GM21390 (cell line): ENCODE measurements at regions not wholly inside any gene's neighbourhood (a gene's known extent, or its start where the extent isn't known, plus 50 kb on each side); places are given as distances from the start of the nearest gene placed in this dataset.
"Not testable (repeated sequence)": the region's sequence is repeated elsewhere in the genome, so short reads cannot be mapped to it uniquely, and the experiment has no call there.

Source experiments
- ATAC-seq: cut with Tn5 transposase; IDR thresholded peaks from one replicate; pipeline ENCODE4 v1.9.1; 2021; ENCODE audit not compliant: unreplicated experiment

DNA sequence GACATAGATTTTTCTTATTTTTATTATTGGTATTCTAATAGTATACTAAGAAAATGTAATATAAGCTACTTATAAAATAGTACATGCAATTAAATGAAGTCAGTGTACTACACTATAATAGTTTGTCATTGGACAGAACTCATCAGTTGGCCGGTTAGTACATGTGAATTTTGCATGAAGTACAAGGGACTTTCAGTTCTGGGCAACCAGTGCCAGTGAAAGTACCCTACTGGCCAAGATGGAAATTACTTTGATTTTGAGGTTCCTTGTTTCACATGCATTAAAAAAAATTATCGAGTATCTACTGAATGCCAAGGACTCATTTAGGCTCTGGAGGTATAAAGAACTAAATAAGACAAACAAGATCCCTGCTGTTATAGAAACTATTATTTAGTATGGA, 213.4 kb upstream of the ELL2 start:
- no peak for ATAC-seq

DNA sequence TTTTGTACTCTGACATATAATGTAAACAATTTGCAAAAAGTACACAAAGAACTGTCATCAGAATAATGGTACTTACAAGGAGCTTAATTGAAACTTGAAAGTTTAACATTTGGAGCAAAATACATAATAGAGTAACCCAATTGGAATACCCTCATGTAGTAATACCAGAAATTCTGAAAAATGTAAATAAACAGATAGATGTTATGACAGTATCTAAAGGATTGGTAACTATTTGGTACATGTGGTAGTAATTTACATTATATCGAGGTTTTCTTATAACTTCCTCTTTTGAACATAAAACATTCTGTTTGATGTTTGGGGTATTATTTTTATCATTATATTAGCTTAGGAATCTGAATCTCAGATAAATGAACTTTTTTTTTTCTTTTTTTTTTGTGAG, 211.7 kb upstream of the ELL2 start:
- ATAC-seq, result no peak

DNA sequence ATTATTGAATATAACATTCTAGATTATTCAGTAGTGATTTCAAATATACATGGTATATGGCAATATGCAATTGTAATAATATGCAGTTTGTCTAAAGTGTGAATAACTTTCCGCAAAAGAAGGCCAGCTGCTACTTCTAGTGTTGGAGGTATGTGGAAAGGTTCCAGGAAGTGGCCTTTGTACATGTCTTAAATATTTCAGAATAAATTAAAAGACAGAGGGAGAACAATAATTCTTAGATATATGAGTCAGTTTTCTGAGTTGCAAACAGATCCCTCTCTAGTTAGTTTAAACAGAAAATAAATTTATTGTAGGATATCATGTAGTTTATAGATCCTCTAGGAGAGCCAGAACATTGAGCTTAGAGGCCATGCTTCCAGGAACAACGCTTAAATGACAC, 210.8 kb upstream of the ELL2 start:
- no peak for ATAC-seq

DNA sequence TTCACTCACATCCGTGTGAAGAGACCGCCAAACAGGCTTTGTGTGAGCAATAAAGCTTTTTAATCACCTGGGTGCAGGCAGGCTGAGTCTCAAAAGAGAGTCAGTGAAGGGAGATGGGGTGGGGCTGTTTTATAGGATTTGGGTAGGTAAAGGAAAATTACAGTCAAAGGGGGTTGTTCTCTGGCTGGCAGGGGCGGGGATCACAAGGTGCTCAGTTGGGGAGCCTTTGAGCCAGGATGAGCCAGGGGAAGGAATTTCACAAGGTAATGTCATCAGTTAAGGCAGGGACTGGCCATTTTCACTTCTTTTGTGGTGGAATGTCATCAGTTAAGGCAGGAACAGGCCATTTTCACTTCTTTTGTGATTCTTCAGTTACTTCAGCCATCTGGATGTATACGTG, 210.3 kb upstream of the ELL2 start:
- not testable (repeated sequence) for ATAC-seq

DNA sequence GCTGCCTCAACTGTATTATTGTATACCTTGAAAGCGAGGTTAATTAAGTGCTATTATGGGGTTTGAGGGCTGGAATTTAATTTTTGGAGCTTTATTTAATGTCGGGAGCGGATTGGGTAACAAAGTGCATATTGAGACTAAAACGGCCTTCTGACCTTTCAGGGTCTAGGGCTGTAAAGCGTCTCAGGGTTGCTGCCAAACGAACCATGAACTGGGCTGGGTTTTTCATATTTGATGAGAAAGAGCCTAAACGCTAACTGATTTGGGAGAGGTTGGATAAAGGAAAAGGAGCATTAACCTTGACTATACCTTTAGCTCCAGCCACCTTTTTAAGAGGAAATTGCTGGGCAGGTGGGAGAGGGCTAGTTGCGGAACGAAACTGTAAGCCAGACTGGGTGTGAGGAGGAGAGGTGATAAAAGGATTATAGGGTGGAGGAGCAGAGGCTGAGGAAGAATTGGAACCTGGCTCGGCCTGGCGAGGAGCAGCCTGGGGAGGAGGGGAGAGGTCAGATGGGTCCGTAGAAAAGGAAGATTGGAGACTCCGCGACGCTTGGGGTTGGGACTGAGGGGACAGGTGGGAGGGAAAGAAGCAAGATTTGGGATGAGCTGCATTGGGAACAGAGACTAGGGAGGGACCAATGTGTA, 209.0 kb upstream of the ELL2 start:
- ATAC-seq, result not testable (repeated sequence)

DNA sequence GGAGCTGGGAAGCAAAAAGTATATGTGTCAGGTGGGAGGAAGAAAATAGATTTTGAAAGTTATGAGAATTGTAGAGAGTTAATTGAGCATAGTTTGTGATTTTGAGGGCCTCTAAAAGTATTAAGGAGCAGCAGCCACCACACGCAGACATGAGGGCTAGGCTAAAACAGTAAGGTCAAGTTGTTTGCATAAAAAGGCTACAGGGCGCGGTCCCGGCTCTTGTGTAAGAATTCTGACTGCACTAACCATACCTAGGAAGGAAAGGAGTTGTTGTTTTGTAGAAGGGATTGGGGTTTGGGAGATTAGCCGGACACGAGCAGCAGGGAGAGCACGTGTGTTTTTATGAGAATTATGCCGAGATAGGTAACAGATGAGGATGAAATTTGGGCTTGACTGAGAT, 207.2 kb upstream of the ELL2 start:
- not testable (repeated sequence) for ATAC-seq

DNA sequence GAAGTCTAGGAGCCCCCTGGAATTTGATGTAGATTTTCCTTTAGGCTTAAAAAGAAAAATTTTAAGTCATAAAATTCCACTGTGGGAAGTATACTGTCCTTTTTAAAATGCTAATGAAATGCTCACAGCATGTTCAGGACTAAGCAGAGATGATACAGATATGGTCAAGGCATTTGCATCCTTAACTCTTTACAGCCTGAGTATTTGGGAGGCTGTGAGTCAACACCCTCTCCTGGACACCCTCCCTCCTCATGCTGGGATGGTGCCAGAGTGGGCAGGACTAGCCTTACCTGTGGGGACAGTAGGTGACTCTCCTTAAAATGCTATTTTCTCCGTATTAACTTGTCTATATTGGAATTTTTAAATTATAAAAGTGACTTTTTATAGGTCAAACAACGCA, 197.4 kb upstream of the ELL2 start:
- no peak for ATAC-seq

DNA sequence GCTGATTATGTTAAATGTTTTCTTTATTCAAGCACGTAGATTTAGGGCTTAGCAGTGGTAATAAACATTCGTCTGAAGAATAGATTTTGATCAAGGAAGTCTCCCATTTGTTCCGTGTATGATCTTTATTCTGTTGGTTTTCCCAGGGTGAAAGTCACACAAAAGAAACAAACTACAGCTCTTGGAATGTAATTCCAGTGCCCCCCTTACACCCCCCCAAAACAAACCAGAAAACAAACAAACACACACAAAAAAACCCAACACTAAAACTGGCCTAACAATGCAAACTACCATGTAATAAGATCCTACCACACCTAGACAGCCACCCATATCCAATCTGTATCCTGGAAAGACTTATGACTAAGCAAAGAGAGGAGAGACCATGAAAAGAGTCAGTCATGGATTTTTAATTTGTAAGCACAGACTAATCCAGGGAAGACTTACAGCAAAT, 196.2 kb upstream of the ELL2 start:
- ATAC-seq, result no peak

DNA sequence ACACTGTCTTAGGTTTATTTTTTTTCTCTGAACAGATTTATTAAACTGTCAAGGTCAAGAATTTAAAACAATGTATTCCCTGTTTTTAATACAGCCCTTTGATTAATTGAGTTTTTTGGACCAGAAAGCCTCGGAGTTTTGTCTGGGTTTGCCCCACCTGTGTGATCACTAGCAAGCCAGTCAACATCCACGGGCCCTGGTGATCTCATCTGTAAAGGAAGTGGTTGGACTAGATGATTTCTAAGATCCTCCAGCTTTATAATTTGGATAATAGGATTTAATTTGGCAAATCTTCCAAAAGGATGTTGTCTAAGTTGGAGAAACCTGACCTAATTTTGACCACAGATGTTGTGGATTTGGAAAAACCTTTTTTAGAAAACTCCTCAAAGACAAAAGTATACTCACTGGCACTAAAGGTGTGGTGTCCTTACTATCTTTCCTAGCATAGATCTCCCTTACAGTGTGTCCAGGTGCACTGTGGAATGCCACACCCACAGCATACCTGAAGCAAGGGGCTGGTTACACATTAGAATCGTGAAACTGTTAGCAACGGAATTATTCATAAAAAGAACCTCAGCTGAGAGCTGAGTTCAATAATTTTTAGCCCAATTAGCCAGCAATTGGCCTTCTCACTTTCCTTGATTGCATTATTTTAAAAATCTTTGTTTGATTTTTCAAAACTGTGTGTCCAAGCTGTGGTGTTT, 195.6 kb upstream of the ELL2 start:
- no peak for ATAC-seq

DNA sequence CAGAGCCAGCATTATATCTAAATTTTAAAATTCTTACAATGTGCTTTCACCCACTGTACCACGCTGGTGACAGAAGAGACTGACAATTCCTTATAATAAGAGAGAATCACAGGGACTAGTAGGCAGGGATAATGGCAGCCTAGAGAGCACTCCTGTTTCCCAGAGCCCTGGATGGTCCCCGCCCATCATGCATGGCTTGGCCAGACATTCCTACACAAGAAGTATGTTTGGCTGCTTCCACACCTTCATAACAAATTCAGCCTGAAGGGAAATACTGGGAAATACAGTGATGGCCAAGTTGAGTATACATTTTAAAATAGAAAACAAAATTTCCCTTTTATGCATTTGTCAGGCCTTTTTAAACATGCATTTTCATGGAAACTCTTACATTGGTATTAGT, 193.5 kb upstream of the ELL2 start:
- ATAC-seq, result no peak

DNA sequence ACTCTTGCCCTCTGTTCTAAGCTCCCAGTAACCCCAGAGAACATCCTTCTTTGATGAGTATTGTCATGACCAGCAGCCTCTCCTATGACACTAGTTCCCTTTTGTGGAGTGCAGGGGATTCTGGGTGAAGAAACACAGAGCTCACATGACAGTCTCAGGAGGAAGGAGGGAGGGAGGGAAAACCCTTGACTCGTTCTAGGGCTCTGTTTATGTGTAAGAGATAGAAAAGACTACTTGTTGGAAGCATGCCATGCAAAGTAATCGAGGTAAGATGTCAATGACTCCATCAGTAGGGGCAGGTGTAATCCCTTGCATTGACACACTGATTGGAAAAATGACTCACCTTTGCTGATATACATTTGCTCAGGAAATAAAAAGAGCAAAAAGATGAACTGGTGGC, 190.2 kb upstream of the ELL2 start:
- no peak for ATAC-seq

DNA sequence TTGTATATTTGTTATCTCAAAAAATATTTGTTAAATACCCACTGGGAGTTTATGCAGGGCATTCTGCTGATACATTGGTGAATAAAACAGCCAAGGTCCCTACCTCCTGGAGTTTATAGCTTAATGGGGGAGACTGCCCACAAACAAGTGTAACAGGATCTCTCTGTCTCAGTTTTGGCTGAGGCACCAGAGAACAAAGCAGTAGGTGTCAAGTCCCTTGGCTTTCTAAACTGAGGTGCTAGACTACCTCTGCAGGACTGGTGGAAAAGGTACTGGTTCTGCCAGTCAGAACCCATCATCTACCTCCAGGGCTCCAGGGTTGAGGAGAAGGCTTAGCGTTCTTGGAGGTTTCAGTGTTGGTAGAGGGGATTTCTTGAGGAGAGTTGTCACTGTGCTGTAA, 188.4 kb upstream of the ELL2 start:
- no peak for ATAC-seq

DNA sequence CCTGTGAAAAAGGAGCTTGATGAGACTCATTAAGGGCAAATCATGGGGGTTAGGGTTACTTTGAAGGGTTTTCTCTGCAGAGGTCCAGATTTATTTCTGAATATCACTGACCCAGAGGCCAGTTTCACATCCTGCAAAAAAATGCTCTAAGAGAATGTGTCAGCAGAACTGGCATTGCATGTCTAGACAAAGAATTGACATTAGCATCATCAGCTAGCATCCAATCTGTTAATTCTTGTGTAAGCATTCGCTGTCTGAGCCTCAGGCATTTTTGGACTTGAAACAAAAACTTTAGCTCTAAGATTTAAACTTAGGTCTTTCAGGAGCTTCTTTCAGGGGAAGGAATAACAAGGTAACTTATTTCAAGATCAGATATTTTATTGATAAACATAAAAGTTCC, 187.9 kb upstream of the ELL2 start:
- no peak for ATAC-seq

DNA sequence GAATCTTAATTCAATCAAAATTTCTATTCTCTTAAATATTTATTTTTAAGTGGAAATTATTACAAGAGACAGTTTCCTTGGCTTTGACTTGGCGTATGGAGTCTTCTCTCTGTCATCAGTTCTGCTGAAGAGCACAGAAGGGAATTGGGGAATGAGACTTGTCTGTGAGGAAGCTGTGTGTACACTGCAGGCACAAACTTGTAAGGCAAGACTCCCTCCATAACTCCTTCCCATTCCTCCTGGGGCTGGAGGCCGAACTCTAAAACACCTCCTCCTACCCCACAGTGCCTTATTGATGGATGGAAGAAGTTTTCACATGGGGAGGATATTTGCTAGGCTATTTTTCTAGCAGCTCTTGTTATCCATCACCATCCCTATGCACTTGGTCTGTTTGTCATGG, 187.4 kb upstream of the ELL2 start:
- no peak for ATAC-seq

DNA sequence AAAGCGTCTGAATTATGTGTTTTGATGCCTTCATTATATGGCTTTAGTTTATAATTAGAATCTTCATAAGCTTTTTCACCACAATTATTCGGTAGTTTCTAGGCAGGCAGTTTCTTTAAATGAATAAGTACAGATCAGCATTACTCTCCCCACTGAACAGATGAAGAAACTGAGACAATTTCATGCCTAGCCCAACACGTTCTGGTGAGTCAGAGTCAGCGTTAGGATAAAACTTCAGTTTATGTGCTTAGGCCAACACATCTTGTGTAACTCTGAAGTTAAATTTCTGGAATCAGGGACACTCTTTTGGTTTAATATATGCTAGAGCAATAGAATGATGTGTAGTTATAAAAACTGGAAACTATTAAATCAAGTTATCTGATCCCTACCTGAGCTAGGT, 186.7 kb upstream of the ELL2 start:
- ATAC-seq, result no peak

DNA sequence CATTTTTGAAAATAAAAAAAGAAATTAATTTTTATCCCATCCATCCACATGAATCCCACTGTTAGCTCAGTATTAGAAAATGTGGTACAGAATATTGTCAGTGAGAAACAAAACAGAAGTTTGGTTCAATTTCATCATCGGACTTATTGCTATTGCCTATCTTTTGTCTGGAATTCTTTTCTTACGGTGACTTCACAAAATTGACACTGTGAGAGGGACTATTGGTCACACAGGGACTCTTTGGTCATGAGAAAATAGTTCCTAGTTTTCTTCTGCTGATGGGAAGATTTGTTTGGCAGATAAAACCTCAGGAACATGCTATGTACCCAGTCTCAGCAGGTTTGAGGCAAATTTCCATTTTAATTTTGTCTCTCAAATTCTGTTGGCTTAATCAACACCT, 186.2 kb upstream of the ELL2 start:
- ATAC-seq, result no peak

DNA sequence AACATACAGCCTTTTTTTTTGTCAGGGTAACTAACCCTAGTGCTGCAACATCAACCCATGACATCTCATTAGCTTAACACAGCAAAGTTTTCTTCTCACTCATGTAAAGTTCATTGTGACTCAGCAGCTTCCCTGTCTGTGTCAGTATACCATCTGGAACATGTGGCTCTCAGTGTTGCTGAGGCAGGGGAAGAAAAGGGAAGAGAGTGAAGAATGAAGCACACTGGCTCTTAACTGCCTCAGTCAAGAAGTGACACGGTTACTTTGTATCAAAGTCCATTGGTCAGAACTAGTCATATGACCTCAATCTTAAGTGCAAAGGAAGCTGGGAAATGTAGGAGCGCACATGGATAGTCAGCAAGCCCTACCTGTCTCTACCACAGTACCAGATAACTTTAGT, 185.0 kb upstream of the ELL2 start:
- peak; percentile 74 for ATAC-seq

DNA sequence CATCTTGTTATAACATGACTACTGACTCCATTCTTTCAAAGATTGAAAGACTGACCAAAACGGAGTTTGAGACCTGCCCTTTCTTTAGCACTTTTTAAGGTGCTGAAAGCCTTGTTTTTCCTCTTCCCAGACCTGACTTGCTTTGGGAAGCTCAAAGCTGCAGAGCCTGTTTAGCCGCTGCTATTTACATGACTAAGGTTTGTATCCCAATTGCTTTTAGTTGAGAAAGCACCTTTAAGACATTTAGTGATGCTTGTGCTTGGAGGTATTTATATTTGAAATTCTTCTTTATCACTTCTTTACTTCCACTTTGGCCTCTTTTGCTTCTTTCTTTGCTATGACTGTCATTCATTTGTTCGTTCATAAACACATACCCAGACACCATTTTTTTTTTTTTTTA, 182.6 kb upstream of the ELL2 start:
- ATAC-seq, result no peak

DNA sequence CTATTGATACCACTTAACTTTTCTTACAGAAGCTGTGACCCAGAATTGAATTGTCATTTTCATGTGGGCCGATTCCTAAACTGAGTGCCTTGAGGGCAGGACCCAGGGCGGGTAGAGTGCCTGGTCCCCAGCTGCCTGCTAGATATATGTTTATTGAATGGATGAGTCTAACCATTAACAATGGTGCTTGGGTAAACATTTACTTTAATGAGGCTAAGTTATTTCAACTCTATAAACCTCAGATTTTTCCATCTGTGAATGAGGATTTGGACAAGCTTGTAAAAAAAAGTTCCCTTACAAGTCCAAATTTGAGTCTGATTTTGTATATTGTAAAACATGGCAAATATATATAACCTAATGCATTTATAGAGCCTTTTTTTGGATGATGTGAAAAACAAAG, 181.8 kb upstream of the ELL2 start:
- ATAC-seq, result no peak

DNA sequence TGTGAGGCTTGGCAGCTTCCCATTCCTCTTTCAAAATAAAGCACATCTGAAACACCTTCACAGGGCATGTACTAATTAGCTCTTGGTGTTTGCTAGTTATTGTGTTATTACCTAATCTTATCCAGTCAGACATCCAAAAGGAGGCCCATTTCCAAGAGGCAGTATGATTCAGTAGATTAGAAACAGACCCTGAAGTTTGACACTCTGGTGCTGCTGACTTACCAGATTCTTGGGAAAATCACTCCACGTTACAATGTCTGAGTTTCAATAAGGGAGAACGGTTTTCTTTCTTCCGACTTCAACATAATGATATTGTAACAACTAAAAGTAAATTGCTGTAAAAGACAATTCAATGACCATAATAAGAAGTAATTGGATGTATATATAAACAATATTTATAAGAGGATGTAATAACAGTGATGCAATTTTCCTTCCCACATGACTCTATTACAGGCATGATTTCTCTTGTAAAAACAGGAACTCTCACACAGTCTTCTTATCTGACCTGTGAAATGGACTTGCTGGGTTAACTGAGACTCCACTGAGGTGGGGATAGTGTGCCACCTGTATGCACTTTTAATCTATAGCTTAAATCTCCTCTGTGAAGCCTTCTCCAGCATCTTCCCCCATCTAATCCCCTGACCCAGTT, 181.3 kb upstream of the ELL2 start:
- no peak for ATAC-seq

DNA sequence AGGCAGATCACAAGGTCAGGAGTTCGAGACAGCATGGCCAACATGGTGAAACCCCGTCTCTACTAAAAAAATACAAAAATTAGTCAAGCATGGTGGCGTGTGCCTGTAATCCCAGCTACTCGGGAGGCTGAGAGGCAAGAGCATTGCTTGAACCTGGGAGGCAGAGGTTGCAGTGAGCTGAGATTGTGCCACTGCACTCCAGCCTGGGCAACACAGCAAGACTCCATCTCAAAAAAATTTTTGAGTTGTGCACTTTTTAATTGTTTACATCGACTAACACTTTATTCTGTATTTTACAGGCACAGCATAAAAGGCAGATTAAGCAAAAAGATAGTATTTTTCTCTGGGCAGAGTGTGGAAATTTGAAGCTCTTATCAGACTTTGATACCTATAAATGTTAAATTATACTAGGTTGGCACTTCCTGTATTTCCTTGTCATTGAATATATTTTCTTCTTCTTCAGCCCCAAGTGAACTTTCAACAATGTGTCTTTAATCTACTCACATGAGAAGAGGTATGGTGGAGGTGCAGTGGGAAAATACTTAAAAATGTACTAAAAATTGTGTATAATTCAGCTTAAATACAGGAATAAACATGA, 180.6 kb upstream of the ELL2 start:
- no peak for ATAC-seq

DNA sequence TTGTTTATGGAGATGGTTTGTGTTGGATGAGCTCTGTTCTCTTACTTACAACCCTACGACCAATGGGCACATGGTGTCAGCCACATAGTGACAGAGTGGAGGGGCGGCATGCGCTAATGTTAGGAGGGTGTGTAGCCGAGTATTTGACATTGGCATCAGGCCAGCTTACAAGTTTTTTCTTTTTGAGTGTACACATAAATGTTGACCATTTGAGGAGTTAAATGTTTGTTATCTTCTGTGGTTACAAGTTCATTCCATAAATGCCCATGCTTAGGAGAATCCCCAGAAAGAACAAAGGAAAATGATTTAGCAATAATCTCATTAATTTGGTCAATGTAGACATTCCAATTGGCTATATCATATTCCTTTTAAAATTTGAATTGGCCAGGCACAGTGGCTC, 180.1 kb upstream of the ELL2 start:
- ATAC-seq, result no peak
